H9 (cell line): ENCODE measurements at regions not wholly inside any gene's neighbourhood (a gene's known extent, or its start where the extent isn't known, plus 50 kb on each side); places are given as distances from the start of the nearest gene placed in this dataset.

Experiments used
- DNase-seq: peaks from one replicate; pipeline ENCODE4 v3.0.0-alpha.2; 2017
- H2AFZ ChIP-seq: one replicate; pipeline ENCODE4 v1.6.1; 2013; ENCODE audit warnings: mild to moderate bottlenecking, low read length, control low read depth, moderate library complexity
- H2AK5ac ChIP-seq: 2 replicates; pipeline ENCODE4 v1.6.1; 2013; ENCODE audit warnings: low read length, control low read depth, mixed read lengths; ENCODE audit not compliant: insufficient read length
- H2BK120ac ChIP-seq: one replicate; pipeline ENCODE4 v1.6.1; 2013; ENCODE audit warnings: low read depth, mild to moderate bottlenecking, low read length, control low read depth, inconsistent platforms; ENCODE audit not compliant: poor library complexity, severe bottlenecking
- H2BK12ac ChIP-seq: 2 replicates; pipeline ENCODE4 v1.6.1; 2013; ENCODE audit warnings: low read length, control low read depth, mixed read lengths, low read depth; ENCODE audit not compliant: insufficient read length
- H2BK15ac ChIP-seq: 2 replicates; pipeline ENCODE4 v1.6.1; 2013; ENCODE audit warnings: low read depth, low read length, control low read depth
- H2BK20ac ChIP-seq: one replicate; pipeline ENCODE4 v1.6.1; 2013; ENCODE audit warnings: low read depth, mild to moderate bottlenecking, low read length, control low read depth, inconsistent platforms; ENCODE audit not compliant: poor library complexity, severe bottlenecking
- H2BK5ac ChIP-seq: 2 replicates; pipeline ENCODE4 v1.6.1; 2013; ENCODE audit warnings: low read length, control low read depth, mixed read lengths; ENCODE audit not compliant: insufficient read length
- H3K14ac ChIP-seq: 2 replicates; pipeline ENCODE4 v1.6.1; 2013; ENCODE audit warnings: low read length, control low read depth; ENCODE audit not compliant: insufficient read depth
- H3K18ac ChIP-seq: 2 replicates; pipeline ENCODE4 v1.6.1; 2013; ENCODE audit warnings: low read depth, mild to moderate bottlenecking, mixed read lengths, low read length, control low read depth; ENCODE audit not compliant: insufficient read length
- H3K23ac ChIP-seq: 2 replicates; pipeline ENCODE4 v1.6.1; 2013; ENCODE audit warnings: low read length, control low read depth, mixed read lengths, low read depth; ENCODE audit not compliant: insufficient read length
- H3K23me2 ChIP-seq: 2 replicates; pipeline ENCODE4 v1.6.1; 2013; ENCODE audit warnings: low read depth, mild to moderate bottlenecking, mixed read lengths, low read length, control low read depth; ENCODE audit not compliant: insufficient read length, poor library complexity, severe bottlenecking
- H3K27ac ChIP-seq: 2 replicates; pipeline ENCODE4 v1.5.1; 2013; ENCODE audit warnings: low read length, control low read depth, mixed read lengths, low read depth; ENCODE audit not compliant: insufficient read length
- H3K27me3 ChIP-seq: 2 replicates; pipeline ENCODE4 v1.6.1; 2013; ENCODE audit warnings: low read length, control low read depth, inconsistent platforms; ENCODE audit not compliant: insufficient read depth
- H3K4ac ChIP-seq: 2 replicates; pipeline ENCODE4 v1.6.1; 2013; ENCODE audit warnings: low read depth, mild to moderate bottlenecking, control low read depth, inconsistent platforms, low read length, moderate library complexity
- H3K4me1 ChIP-seq: 2 replicates; pipeline ENCODE4 v1.6.1; 2013; ENCODE audit warnings: low read length, control low read depth, inconsistent platforms; ENCODE audit not compliant: insufficient read depth
- H3K4me2 ChIP-seq: 2 replicates; pipeline ENCODE4 v1.6.1; 2013; ENCODE audit warnings: low read length, control low read depth, mixed read lengths; ENCODE audit not compliant: insufficient read length, insufficient read depth
- H3K56ac ChIP-seq: 2 replicates; pipeline ENCODE4 v1.6.1; 2013; ENCODE audit warnings: low read depth, mild to moderate bottlenecking, mixed read lengths, low read length, control low read depth; ENCODE audit not compliant: insufficient read length
- H3K79me1 ChIP-seq: 2 replicates; pipeline ENCODE4 v1.6.1; 2013; ENCODE audit warnings: low read depth, mild to moderate bottlenecking, moderate library complexity, low read length, control low read depth, inconsistent platforms; ENCODE audit not compliant: insufficient read depth, poor library complexity, severe bottlenecking
- H3K79me2 ChIP-seq: 2 replicates; pipeline ENCODE4 v1.6.1; 2013; ENCODE audit warnings: low read length, control low read depth, inconsistent platforms; ENCODE audit not compliant: insufficient read depth
- H3K9ac ChIP-seq: 2 replicates; pipeline ENCODE4 v1.6.1; 2013; ENCODE audit warnings: low read length, control low read depth, mixed read lengths; ENCODE audit not compliant: insufficient read length; ENCODE audit errors: extremely low read depth
- H3K9me3 ChIP-seq: one replicate; pipeline ENCODE4 v1.6.1; 2013; ENCODE audit warnings: low read depth, low read length, inconsistent platforms; ENCODE audit not compliant: control insufficient read depth
- H3T11ph ChIP-seq: one replicate; pipeline ENCODE4 v1.6.1; 2013; ENCODE audit warnings: mild to moderate bottlenecking, low read length, control low read depth, inconsistent platforms
- H4K20me1 ChIP-seq: one replicate; pipeline ENCODE4 v1.6.1; 2013; ENCODE audit not compliant: control insufficient read depth, insufficient read length, insufficient read depth
- H4K5ac ChIP-seq: 2 replicates; pipeline ENCODE4 v1.6.1; 2013; ENCODE audit warnings: low read depth, mild to moderate bottlenecking, mixed read lengths, low read length, control low read depth; ENCODE audit not compliant: insufficient read length
- H4K8ac ChIP-seq: replicated peaks from 2 replicates; pipeline ENCODE4 v1.6.1; 2013; ENCODE audit warnings: low read length, control low read depth, mixed read lengths, low read depth; ENCODE audit not compliant: insufficient read length
- H4K91ac ChIP-seq: 2 replicates; pipeline ENCODE4 v1.6.1; 2013; ENCODE audit warnings: low read depth, mild to moderate bottlenecking, moderate library complexity, mixed read lengths, low read length, control low read depth; ENCODE audit not compliant: insufficient read length
- H3K27ac Mint-ChIP-seq, 3 experiments: 2 replicates in 2 of 3; 3 replicates in 1 of 3; pipeline ENCODE4 v1.8.0; 2020 to 2021; ENCODE audit warnings: mixed read lengths in 3 of 3, mild to moderate bottlenecking in 1 of 3, moderate library complexity in 1 of 3
- H3K27me3 Mint-ChIP-seq: 2 replicates; pipeline ENCODE4 v1.8.0; 2021; ENCODE audit warnings: low read depth, mild to moderate bottlenecking, moderate library complexity, mixed read lengths
- H3K36me3 Mint-ChIP-seq, 3 experiments: 2 replicates in 2 of 3; 3 replicates in 1 of 3; pipeline ENCODE4 v1.8.0; 2020 to 2021; ENCODE audit warnings: low read depth in 3 of 3, mixed read lengths in 3 of 3; ENCODE audit not compliant: insufficient read depth in 1 of 3
- H3K4me1 Mint-ChIP-seq, 2 experiments: 2 replicates each; pipeline ENCODE4 v1.8.0; 2020; ENCODE audit warnings: mixed read lengths in 2 of 2
- H3K4me3 Mint-ChIP-seq, 2 experiments: 2 replicates in 1 of 2; 3 replicates in 1 of 2; pipeline ENCODE4 v1.8.0; 2020 to 2021; ENCODE audit warnings: mild to moderate bottlenecking in 2 of 2, mixed read lengths in 2 of 2, moderate library complexity in 1 of 2
- H3K9me3 Mint-ChIP-seq, 2 experiments: 2 replicates in 1 of 2; 3 replicates in 1 of 2; pipeline ENCODE4 v1.8.0; 2020; ENCODE audit warnings: mild to moderate bottlenecking in 2 of 2, mixed read lengths in 2 of 2, moderate library complexity in 1 of 2
- CTCF ChIP-seq: fragments of 200-600 bp; sonication (generic); conservative IDR thresholded peaks from 3 replicates; pipeline ENCODE4 v1.8.0; 2021; ENCODE audit warnings: antibody characterized with exemption, mild to moderate bottlenecking
- WGBS: extraction: QIAGEN DNeasy Blood & Tissue Kit; methylation state at CpG from one replicate; pipeline ENCODE4 v1.1.7; 2013; ENCODE audit warnings: missing lambda C conversion rate, low lambda C conversion rate, mixed read lengths; ENCODE audit not compliant: insufficient read length; ENCODE audit errors: extremely low coverage; 5-methylcytosine and 5-hydroxymethylcytosine counted together

DNA sequence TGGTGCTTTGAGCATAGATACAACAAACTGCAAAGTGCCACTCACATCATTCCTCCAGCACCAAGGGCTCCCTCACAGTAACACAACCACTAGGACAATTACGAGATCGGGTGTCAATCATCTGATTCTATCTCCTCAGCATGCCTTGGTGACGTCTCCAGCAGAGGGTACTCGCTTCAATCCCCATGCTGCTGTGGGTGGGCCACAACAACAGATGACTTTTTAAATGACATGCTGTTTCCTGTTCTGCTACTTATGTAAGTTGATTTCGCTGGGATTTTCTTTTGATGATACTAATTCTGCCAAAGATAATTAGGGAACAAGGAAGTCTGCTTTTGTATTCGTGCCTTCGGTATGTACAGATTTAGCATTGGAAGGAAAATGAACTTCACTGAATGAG lies 1113.0 kb downstream of the BCL11A start:
- Histone ChIP-seq H2AFZ (no peak overlapping the region), H3K79me1 (no peaks in the 10 kb centered on the region), H4K91ac (no peak overlapping the region), H3K27me3 (no peaks in the 10 kb centered on the region), H3K14ac (no peak overlapping the region), H4K8ac (no peak overlapping the region), H3K56ac (no peak overlapping the region), H3K4ac (no peak overlapping the region), H3K9me3 (no peaks in the 10 kb centered on the region), H3K9ac (no peak overlapping the region), H2BK12ac (no peak overlapping the region), H2AK5ac (no peak overlapping the region), H3K23ac (no peak overlapping the region), H3K79me2 (no peaks in the 10 kb centered on the region), H2BK15ac (no peak overlapping the region), H3K4me2 (no peak overlapping the region), H3K23me2 (no peaks in the 10 kb centered on the region), H2BK120ac (no peak overlapping the region), H4K20me1 (no peaks in the 10 kb centered on the region), H3T11ph (no peak overlapping the region), H3K18ac (no peak overlapping the region), H2BK20ac (no peak overlapping the region), H3K27ac (no peak overlapping the region), H2BK5ac (no peak overlapping the region), H3K4me1 (no peaks in the 10 kb centered on the region), H4K5ac (no peak overlapping the region)
- Mint-ChIP-seq H3K4me3 (no peak overlapping the region), H3K9me3 (no peaks in the 10 kb centered on the region), H3K4me1 (peaks cover 5 to 6% of the 10 kb centered on the region in 2 experiments; a peak in 3 of 4 replicates), H3K27me3 (no peaks in the 10 kb centered on the region), H3K27ac (no peak overlapping the region), H3K36me3 (no peaks in the 10 kb centered on the region)
- TF ChIP-seq CTCF = no peak
- WGBS = no CpG with 5 or more reads among the region's 7 CpGs
- no peak for DNase-seq
